HG03469 (cell line): ENCODE measurements at regions not wholly inside any gene's neighbourhood (a gene's known extent, or its start where the extent isn't known, plus 50 kb on each side); places are given as distances from the start of the nearest gene placed in this dataset.
"Not testable (repeated sequence)": the region's sequence is repeated elsewhere in the genome, so short reads cannot be mapped to it uniquely, and the experiment has no call there.

Source experiments
- ATAC-seq: cut with Tn5 transposase; IDR thresholded peaks from one replicate; pipeline ENCODE4 v1.9.1; 2021; ENCODE audit warnings: mild to moderate bottlenecking, moderate library complexity, moderate number of reproducible peaks; ENCODE audit not compliant: unreplicated experiment

- ATAC-seq: no peak
Measured at GRCh38 chr9:80797101-80797829, 892.1 kb downstream of the TLE1 start.

GRCh38 chr9:80796632-80797031 is 892.7 kb downstream of the TLE1 start:
- no peak for ATAC-seq

- ATAC-seq: no peak
Measured at GRCh38 chr9:80794197-80794596, 895.1 kb downstream of the TLE1 start.

DNA sequence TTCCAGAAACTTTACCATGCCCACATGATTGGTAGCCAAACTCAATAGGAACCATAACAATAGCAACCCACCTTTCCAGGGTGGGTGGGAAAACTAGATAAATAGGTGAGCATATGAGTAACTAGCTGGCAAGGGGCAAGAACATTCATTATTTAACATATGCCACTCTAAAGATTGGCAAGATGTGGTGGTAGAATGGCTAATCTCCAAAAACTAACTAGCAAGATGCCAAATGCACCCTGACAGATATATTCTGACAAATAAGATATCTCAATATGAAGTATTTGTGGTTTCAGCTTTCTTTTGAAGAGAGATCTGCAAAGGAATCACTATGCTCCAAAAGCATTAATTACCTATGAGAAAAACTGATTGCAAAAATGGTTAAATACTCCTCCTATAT is 895.6 kb downstream of the TLE1 start:
- no peak for ATAC-seq

DNA sequence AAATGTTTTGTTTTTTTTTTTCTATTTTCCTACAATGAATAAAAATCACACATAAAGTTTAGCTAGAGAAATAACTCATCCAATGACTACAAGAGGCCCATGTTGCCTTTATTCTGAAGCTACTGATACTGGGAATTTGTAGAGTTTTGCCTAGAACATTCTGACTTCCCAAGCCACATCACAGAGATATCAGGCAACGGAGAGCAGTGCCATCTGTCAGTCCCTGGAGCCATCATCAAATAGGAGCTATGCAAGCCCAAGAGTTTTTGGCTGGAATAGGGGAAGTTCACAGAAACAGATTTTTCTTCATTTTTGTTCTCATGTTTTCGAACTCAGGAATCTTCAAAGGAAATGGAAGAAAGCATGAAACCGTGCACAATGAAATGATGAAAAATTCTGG is 896.6 kb downstream of the TLE1 start:
- no peak for ATAC-seq

DNA sequence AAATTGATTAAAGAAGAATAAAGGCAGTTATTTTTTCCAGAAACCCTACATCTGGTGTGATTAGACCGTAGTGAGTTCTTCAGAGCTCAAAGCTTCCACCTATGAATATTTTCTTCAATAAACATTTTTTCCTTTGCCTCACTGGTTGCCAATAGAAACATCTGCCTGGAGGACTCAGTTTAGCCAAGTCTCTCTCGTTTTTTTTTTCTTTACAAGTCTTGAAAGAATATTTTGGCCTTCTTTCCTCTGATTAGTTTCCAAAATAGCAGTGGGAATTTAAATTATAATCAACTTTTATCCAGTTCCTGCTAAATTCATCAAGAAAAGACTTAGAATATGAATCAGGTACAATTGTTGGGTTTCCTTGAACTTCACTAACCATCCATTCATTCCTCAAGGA is 897.5 kb downstream of the TLE1 start:
- no peak for ATAC-seq

GRCh38 chr9:80790764-80791163 is 898.6 kb downstream of the TLE1 start:
- ATAC-seq: no peak

- ATAC-seq: no peak
Measured at GRCh38 chr9:80789831-80790230, 899.5 kb downstream of the TLE1 start.

GRCh38 chr9:80787636-80788035 is 901.7 kb downstream of the TLE1 start:
- ATAC-seq: no peak

- ATAC-seq: no peak
Measured at GRCh38 chr9:80784647-80785046, 904.7 kb downstream of the TLE1 start.

DNA sequence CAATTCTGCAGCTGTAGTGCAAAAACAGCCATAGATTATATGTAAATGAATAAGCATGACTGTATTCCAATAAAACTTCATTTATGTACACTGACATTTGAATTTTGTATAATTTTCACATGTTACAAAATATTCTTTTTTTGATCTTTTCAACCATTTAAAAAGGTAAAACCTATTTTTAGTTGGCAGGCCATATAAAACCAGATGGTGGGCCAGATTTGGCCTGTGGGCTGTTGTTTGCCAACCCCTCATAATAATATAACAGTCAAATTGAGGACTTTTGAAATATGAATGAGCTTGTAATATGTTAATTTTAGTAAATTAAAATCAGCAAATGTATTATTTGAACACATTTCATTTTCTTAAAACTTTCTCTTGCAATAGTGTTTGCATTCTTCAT is 913.4 kb downstream of the TLE1 start:
- ATAC-seq: no peak

DNA sequence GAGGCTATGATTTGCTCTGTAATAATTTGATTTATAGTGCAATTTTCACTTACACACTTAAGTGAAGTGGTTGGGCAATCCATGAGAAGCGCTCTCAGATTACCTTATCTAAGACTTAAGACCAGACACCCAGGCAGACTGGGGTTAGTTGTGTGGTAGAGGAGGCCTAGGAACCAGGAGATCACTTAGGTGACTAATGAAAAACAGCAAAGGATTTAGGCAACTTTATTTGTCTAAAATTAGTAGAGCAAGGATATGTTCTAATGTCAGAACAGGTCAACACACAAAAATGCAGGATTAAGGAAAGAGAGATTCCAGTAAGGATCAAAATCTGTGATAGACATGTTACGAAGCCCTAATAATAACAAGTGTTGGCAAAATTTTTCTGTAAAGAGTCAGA is 913.8 kb downstream of the TLE1 start:
- ATAC-seq: no peak

GRCh38 chr9:80771555-80772347 is 917.6 kb downstream of the TLE1 start:
- no peak for ATAC-seq

- no peak for ATAC-seq
Measured at GRCh38 chr9:80763536-80763935, 925.8 kb downstream of the TLE1 start.

DNA sequence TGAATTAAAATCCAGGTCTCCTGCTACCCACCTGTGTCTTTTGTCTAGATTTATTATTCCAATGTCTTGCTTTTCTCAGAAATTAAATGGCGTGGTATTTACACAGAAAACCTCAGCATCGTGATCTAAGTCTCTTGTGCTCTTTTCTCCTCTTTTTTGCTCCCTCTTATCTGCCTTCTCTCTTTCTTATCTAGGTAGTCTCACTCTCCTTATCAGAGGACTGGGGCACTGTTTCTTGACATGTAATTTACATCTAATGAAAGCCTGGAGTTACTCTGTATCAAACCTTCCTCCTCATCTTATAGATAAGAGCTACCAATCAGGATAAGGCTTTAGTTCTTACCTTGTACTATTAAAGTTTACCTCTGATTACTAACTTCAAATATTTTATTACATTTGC is 933.8 kb downstream of the TLE1 start:
- ATAC-seq: no peak

- ATAC-seq: not testable (repeated sequence)
Measured at GRCh38 chr9:80747056-80747455, 942.3 kb downstream of the TLE1 start.

GRCh38 chr9:80732506-80732905 is 956.8 kb downstream of the TLE1 start:
- ATAC-seq: no peak

DNA sequence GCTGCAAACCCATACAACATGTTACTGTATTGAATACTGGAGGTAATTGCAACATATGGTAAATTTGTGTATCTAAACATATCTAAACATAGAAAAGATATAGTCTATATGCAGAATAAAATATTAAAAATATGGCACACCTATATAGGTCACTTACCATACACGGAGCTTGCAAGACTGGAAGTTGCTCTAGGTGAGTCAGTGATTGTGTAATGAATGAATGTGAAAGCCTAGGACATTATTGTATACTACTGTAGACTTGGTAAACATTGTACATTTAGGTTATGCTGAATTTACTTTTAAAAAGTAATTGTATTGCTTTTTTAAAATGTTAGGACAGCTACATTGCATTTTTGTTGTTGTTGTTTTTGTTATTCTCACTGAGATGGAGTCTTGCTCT is 968.8 kb downstream of the TLE1 start:
- ATAC-seq: no peak

GRCh38 chr9:80707120-80707519 is 982.2 kb downstream of the TLE1 start:
- no peak for ATAC-seq

DNA sequence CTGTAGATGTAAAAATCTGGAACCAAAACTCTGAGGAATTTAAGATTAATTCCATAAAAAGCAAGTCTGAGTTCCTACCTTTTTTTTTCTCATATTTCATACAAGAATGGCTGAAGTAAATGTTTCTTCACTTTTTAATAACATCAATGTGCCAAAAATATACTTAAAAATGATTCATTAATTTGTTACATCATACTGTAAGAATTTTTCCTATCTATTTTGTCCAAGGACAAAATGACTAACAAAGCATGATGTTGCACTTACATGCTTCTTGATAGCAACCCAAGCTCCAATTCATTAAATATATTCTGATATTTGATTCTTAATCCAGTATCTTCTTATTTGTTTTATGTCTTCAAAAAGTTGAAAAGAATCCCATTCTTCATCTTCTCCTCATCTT is 988.3 kb downstream of the TLE1 start:
- ATAC-seq: no peak

GRCh38 chr9:80699511-80699998 is 989.8 kb downstream of the TLE1 start:
- no peak for ATAC-seq

DNA sequence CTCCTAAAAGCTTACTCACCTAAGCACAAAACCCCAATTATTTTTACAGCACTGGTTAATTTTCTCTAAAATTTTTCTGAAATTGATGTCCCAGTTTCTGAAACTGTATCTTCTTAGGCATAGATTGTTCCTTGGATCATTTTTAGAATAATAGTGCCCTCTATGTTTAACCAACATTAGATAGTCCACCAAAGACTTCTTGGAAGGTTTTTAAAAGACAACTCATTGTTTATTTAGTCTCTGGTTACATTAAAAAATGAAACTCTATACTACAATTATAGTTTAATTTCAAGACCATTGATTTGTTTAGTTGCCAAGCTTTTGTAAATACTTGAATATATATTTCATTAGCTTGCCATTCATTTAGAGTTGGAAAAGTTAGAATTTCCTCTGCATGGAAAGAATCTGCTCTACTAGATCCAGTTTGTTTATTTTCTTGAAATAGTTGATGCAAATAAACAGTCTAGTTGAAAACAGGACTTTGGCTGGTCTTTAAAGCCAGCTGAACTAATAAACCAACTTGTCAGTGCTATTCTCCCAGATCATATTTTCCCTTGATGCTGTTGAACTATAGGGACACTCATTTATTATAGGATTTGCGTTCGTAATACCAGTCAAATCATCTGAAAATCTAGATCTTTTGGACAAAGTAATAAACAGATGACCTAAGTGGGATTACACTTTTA is 990.5 kb downstream of the TLE1 start:
- no peak for ATAC-seq
